NCI-H1105 treated with DMSO at 0.1 percent for 48 hours (cell line): ENCODE measurements at regions not wholly inside any gene's neighbourhood (a gene's known extent, or its start where the extent isn't known, plus 50 kb on each side); places are given as distances from the start of the nearest gene placed in this dataset.

Source experiments
- DNase-seq: peaks from one replicate; lab custom pipeline; 2025; lab: John Stamatoyannopoulos, UW

DNA sequence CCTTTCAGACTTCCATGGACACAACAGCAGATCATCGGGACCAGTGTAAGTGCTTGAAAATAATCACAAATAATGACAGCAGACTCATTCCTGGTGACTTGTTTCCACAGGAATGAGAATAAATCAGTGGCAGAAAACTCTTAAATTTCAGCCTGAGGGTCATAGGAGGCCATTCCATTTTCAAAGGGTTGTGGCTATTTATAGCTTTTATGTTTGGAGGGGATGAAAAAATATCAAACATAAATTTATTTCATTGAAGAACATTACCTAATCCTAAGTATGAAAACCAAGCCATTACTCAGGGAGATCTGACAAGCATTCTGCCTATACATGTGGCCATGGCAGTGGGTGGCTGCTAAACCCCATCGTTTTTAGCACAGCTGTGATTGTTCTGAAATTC is 173.6 kb upstream of the CNR1 start:
- DNase-seq, result no peak

DNA sequence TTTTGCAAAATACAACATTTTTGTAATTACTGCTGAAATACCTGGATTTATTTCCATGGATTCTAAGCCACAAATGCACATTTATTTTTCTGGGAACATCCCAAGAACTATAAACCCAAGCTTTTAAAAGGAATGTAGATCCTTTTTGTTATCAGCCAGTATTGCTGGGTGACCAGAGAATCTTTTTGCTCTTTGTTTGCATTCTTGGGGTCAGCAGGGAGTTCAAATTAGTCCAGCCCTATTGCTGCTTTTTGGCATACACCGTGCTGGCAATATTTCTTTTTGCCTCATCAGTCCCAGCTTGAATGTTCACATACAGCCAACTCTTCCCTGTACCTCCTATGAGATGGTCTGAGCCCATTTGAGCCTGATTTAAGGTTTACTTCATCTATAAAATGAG is 155.2 kb upstream of the CNR1 start:
- DNase-seq, result no peak

DNA sequence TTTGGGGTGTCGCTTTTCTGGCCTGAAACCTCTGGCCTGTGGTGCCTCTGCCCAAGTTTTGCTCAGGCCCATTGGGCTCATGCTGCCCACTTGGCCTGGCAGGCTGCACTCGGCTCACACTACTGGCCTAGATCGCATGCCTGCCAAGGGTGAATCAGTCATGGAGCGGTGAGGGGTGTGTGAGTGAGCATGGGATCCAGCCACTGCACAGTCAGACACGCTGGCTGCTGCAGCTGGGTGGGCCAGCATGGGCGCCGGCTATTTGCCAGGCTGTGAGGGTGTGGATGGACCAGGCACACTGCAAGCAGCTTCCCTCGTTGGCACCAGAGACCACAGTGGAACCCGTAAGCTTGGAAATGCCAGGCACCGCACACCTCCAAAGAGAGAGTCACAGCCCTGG is 145.4 kb upstream of the CNR1 start:
- no peak for DNase-seq

DNA sequence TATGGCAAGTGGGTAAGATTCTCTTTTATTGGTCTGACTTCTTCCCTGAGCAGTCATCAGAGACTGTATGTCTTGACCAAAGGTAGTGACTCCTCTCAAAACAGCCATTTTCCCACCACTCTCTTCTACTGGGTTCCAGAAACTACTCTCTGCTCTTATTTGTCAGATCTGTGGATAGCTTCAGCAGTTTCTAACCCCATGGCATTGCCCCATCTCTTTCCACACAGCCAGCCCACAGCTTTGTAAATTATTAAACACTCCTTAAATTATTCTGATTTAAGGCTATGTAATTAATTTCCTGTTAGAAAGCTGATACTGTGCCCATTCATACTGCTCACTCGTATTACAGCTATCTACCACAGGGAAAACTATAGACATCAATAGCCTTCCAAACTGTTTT is 138.4 kb upstream of the CNR1 start:
- no peak for DNase-seq

DNA sequence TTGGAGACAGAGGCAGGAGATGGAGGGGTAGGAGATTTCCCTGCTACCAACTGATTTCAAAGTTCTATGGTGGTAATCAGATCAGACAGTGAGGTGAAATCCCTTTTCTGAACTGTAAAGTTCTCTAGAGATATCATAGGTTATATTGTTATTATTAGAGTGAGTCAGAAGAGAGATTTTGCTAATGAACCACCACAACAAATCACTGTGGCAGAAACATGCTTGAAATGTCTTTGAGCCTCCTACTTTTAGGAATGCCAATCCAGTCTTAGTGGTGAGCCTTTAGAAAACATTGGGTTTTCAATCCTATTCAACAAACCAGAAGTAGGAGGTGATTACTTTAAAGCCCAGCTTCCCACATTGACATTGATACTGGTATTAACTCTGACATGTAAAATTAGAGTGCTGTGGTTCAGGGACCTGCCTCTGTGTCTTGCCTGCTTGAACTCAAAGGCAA is 136.7 kb upstream of the CNR1 start:
- DNase-seq, result no peak

DNA sequence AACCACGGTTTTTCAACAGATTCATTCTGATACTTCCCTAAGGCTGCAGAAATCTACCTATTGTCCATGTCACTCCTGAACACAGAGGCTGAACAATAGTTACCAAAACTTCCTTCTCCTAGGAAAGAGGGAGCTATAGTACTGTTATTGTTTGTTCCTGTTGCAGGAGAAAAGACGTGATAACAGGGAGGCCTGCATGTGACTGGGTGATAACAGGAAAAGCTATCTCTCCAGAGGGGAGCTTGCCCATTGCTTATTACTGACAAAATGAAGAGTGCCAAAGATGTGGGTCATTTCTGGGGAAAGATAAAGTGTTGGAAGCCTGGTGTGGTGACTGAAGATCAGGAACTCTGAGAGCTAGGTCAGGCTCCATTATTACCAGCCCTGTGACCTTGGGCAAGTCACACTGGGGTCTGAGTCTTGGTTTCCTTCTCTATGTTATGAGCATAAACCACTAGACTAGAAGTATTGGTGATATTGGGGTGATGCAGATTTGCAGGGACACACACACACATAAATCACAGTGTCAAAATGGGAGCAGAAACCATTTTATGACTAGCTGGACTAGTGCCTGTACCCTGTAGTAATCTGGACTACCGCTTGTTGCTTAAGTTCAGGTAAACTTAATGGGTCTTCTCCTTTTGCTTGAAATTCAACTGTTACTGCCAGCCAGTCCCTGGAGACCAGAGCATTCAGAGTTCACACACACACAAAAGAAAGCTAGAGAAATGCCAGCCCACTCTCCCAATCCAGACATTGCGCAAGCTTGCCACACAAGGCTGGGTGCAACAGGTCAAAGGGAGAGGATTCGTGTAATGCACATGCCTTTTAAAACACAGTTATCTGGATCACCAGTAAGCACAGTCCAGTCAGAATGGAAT is 136.0 kb upstream of the CNR1 start:
- no peak for DNase-seq

DNA sequence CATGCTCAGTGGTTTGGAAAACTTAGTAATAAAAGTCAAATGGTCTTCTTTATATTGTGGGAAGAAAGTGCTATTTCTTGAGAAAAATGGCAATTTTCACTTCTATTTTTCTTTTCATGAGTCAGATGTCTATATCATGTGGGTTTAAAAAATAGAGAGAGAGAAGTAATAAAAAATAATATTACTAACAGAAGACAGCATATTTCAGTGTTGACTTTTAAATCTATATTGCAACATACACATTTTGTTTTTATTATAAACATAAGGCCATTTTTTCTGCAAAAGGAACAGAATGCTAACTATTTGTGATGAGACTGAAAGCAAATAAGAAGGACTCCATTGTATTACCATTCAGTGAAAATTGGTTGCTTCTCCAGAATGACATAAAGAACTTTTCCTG is 135.1 kb upstream of the CNR1 start:
- DNase-seq, result no peak

DNA sequence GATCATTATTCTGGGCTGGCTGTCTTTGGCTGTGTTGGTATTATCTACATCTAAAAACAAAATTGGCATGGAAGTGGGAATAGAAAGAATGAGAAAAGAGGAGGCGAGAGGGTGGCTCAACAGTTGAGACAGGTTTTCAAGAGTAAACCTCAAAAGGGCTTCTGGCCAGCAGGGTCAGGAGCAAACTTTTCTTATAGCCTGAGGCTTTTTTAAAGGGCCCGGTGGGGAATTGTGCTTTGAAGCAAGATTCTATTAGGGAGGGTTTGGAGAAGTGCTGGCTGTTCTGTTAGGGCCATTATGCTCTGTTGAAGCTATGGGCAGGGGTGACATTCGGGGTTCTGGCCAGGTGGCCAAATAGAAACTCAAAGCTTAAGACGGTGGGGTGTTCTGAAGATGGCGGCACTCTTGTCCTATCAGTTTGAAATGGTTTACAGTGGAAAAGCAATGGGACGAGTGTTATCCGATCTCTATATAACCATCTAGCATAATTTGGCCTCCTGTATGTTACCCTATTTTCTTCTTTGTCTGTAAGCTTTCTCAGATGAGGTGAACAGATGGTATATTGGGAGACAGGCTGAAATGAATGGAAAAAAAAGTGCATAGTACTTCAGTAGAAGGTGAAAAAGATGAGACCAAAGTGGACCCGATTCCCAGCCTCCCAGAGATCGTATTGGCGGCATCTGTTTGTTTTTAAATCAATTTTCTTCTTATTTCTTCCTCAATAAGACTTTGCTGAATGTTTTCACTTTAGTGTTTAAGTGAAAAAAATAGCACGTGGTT is 132.1 kb upstream of the CNR1 start:
- no peak for DNase-seq

DNA sequence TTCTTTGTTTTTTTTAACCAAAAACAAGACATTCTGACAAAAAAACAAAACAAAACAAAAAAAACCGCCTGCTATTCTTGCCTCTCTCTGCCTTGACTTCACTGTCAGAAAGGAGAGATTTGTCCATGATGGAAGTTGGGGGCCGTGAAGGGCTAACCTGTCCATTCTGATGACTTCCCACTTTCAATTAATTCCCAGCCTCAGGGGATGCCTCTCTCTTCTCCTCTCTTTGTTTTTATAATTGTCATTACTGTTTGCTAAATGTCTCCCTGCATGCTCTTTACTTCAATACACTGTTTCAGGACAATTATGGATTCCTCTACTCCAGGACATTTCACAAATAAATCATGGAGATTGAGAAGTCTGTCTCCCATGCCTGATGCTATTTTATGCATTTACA is 130.5 kb upstream of the CNR1 start:
- no peak for DNase-seq

DNA sequence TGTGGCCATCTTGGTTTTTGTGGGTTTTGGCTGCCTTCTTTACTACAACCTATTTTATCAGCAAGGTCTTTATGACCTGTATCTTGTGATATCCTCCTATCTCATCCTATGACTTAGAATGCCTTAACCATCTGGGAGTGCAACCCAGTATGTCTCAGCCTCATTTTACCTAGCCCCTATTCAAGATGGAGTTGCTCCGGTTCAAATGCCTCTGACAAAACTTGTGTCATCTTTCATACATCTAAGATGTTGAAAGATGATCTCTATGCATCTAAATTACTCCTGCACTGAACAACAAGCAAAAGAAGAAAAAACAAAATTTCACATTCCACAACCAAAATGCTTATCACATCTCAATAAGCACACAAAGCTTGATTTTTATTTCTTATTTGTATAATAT is 129.5 kb upstream of the CNR1 start:
- DNase-seq, result no peak

DNA sequence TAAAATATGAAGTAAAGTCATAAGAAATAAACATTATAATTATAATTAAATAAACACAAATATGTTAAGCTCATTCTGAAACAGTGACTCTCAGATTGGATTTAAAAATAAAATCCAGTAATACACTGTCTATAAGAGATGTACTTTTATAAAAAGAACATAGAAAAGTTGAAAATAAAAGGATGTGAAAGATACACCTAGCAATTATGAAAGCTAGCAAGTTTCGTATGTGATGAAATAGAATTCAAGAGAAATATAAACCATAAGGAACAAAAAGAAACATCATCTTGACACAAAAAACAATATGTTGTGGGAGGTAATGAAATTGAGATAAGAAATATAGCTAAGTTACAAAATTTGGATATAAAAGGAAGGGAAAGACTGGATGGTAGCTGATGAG is 128.6 kb upstream of the CNR1 start:
- DNase-seq, result no peak

DNA sequence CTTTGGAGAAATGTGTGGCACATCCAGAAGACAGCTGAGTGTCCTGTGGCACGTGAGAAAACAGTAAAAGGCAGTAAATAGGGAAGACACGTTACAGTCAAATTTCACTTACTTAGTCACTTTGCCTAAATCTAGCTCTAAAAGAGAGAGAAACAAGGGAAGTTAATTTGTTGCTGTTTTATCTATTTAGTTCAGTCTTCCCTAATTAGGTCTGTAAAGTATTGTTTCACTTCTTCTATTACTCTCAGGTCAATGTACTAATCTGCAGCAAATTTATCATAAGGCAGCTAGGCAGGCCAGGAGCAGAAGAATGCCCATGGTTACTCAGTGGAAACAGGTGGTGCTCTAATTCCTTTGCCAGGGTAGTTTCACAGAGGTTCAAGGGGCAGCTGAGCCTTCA is 124.3 kb upstream of the CNR1 start:
- DNase-seq, result no peak

DNA sequence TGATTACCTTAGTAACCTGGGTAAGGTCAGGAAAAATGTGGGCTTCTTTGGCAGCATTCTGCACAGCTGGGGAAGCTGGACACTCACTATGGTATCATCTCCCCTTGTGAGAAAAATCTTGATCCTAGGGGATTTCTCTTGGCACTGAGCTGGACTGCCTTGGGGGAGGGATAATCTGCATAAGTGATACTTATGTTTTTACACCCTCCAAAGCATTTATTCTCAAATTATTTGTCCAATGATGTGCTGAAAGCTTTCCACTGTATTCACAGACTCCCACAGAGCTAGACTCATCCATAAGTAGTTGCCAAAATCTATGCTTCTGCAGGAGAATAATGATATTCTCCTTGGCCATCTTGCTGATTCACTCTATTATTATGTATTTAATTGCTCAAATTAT is 121.5 kb upstream of the CNR1 start:
- no peak for DNase-seq

DNA sequence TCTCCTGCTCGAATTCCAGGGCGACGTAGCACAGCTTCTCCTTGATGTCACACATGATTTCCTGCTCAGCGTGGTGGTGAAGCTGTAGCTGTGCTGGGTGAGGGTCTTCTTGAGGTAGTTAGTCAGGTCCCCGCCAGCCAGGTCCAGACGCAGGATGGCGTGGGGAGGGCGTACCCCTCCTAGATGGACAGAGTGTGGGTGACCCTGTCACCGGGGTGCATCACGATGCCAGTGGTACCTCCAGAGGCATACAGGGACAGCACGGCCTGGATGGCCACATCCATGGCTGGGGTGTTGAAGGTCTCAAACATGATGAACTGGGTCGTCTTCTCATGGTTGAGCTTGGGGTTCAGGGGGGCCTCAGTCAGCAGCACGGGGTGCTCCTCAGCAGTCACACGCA is 110.2 kb upstream of the CNR1 start:
- no peak for DNase-seq

DNA sequence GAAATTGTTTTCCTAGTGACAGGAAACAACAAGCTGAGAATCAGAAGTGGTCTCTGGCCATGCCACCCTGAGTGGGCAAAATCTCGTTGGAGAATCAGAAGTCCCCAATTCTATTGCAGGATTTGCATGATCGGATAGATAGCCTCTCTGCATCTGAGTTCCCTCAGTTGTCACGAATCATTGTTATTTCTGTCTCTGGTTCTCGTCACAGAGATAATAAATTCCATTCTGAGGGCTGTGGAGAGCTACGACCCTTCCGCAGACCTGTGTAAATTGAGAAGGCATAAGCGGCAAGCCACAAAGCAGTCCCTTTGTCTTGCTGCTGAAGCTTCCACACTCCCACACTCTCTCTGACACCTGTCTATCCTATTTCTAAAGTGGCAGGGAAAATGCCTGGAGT is 102.4 kb upstream of the CNR1 start:
- DNase-seq, result no peak

DNA sequence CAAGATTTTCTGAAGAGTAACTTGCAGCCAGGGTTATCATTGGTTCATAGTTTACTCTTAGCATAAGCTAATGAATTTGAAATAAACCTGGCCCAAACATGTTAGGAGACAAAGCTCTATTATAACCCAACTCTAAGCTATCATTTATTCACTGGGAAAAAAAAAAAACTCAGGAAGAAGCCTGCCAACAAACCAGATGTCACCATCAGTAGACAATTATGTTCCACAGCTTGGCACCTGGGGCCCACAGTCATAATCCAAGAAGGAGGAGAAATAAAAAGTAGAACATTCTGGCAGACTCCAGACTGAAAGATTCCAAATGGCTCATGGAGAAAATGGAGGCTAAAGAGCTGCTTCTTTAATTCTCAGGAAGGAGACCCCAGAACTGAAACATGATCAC is 100.0 kb upstream of the CNR1 start:
- no peak for DNase-seq

DNA sequence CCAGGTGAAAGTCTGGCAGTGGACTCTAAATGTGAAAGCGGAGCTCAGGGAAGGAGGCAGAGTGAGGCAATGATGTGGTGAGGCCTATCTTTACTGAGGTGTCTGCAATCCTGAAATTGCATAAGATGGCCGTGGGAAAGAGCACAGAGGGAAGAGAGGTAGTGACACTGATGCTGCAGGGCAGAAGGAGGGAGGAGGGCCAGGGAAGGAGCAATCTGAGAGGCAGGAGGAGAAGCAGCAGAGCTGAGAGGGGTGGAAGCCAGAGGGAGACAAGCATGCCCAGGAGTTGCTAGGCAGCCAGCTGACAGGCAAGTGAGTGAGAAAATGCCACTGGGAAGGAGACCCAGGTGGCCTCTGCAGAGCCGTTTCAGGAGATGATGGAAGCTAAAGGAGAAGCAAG is 97.4 kb upstream of the CNR1 start:
- no peak for DNase-seq

DNA sequence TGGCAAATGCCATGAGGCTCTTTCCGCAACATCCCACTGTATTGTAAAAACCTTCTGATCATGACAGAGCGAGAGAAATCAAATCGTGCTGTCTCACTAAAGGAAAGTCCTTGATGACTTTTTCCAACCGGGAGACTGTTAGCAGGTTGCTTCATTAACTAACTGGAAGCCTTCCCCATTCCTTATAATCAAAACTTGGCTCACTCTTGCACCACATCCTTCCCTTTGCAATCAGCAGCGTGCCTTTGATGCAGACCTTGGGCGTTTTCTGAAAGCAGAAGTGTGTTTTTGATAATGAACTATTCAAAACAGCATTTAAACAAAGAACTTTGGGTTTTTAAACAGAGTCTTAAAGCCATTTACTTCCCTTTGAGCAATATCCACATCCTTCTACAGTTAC is 96.2 kb upstream of the CNR1 start:
- DNase-seq, result no peak

DNA sequence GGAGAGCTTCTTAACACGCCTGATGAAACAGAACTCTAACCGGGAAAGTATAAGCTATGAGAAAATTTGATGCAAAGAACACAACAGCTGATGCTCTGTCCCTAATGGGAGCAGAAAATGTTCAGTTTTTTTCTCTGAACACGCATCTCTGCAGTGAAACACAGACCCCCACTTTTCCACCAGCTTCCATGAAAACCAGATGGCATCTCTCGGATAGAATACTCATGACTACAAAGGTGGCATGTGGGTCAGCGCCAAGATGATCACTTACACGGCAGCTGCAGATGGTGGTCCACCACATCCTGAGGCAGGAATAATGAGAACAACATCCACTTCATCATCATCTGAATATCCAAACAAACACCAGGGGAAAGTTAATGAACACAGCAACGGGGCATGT is 85.2 kb upstream of the CNR1 start:
- peak; percentile 21 for DNase-seq

DNA sequence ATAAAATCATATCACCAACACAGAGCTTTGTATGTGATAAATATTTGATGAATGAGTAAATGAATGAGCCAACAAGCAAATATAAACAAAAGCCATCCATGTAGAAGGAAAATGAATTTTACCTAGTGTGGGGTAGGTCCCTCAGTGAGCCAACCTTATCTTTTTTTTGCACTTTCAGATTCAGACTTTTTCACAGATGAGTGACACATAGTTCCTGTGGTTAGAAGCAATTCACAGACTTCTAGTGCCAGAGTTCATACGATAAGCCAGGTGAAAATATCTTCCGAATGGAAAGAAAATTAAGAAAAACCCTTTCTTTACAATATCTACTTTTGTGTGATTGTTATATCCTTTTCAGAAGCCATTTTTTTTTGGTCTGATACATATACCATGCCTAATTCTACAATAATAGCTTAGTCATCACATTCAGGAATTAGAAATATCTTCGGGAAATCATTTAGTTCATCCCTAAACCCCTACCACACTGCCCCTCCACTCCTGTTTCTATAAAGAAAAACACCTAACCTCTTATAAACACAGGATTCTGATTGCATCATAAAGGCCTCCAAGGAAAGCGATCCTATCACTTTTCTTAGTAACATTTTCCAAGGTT is 82.7 kb upstream of the CNR1 start:
- no peak for DNase-seq

DNA sequence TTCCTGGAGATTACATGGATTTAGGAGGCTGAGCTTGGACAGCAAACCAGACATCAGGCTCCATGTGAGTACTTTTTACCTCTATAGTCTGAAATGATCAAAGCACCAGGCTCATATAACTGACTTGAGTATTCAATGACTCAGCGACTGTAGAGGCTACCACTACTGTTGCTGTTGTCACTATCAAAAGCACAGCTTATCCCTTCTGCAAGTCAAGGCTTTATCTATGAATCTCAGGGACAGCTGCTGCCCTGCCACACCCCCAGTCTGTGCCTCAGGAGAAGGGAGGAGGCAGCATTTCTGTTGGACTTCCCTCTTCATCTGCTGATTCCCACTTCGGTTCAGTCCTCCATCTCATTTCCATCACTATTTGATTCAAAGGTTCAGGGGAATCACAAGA is 80.5 kb upstream of the CNR1 start:
- DNase-seq, result no peak

DNA sequence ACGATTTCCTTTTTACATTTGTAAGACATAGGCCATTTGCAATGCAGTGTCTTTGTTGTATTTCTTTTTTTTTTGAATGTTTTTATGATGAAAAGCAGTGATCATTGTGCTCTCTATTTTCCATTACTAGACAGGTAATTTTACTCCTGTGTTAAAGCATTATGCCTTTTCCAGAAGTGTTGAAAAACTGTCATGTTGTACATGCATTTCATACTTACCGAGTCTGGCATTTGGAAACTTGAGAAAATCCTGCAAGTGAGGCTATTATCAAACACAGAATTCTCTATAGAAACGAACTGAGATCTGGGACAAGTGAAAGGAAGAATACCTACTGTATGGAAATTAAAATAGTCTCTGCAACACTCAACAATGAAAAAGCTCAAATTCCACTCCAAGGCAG is 78.6 kb upstream of the CNR1 start:
- no peak for DNase-seq

DNA sequence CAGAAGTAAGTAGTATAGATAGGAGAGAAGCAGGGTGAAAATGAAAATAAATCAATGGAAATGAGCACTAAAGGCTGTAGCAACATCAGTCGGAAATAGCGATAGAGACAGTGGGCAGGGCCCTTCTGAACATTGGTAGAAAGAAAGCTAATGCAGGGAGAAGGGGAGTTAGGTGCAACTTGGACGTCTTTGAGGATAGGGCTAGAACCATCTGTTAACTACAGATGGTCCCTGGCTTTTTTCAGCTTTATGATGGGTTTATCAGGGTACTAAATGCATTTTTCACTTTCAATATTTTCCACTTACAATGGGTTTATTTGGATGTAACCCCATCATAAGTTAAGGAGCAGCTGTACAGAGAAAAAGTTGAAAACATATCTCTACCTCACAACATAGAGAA is 72.8 kb upstream of the CNR1 start:
- DNase-seq, result no peak
